Glomerular visceral epithelial cell (primary cell): ENCODE measurements at regions not wholly inside any gene's neighbourhood (a gene's known extent, or its start where the extent isn't known, plus 50 kb on each side); places are given as distances from the start of the nearest gene placed in this dataset.

ENCODE experiments used
- DNase-seq: peaks from one replicate; pipeline ENCODE4 v3.0.0-alpha.2; 2016; ENCODE audit errors: extremely low spot score

DNA sequence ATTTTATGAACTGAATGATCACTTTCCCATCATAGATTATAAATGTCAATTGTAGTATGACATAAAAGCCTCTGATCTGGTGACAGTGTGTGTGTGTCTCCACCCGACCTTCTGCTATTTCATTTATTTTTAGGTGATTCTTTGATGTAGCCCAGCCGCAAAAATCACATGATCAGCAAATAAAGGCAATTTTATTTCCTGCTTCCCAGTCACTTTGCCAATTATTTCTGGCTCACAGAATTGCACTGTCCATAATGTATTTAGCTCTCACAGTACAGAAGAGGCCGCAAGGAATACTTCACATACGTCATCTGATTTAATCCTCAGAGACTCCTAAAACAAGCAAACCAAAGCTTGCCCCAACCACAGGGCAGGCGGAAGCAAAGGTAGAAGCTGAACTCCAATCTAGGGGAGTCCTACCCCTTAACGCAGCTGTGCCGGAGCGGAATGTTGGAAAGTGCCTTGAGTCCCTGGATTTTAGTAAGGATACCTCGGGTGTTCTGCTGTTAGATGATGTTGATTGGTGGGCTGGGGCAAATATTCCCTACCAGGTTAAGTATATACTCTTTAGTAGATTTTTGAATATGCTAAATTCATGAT, 384.0 kb upstream of the IRX4 start:
- no peak for DNase-seq

DNA sequence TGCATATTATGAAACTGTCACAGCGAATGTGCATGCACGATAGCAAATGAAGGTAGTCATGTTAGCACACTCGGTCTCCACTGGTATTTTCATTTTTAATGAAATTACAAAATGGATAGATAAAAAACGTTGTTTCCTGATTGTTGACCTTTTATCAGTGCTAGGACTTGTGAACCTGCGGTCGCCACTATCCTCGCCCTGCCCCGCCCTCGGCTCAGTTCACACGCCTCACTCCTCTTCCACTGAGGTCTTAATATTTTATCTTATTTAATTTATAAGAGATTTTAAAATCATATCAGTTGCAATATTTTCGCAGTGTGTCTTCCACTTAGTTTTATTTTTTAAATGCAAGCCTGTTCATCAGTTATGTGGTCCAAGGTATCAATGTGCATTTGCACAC, 382.6 kb upstream of the IRX4 start:
- no peak for DNase-seq

DNA sequence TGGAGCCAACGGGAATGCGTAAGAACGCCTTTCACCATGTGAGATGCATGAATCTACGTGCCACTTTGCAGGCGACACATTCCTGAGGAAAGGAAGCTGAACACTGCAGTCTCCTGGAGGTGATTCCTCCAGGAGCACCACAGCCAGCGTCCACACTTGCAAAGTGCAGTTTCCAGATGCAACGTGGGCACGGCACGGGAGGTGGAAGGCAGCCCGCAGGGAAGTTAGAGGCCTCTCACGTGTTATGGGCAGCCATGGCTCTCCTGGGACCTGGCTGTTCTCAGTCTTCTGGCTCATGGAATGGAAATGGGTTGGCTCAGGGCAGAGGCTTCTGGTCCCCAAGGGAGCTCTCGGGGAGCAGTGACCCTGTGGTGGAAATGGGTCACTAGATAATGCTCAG, 381.0 kb upstream of the IRX4 start:
- DNase-seq: no peak

GRCh38 chr5:2262620-2263019, 379.9 kb upstream of the IRX4 start:
- DNase-seq: no peak

GRCh38 chr5:2261004-2261703, 378.4 kb upstream of the IRX4 start:
- DNase-seq: no peak

GRCh38 chr5:2260211-2261003, 377.7 kb upstream of the IRX4 start:
- DNase-seq: no peak

DNA sequence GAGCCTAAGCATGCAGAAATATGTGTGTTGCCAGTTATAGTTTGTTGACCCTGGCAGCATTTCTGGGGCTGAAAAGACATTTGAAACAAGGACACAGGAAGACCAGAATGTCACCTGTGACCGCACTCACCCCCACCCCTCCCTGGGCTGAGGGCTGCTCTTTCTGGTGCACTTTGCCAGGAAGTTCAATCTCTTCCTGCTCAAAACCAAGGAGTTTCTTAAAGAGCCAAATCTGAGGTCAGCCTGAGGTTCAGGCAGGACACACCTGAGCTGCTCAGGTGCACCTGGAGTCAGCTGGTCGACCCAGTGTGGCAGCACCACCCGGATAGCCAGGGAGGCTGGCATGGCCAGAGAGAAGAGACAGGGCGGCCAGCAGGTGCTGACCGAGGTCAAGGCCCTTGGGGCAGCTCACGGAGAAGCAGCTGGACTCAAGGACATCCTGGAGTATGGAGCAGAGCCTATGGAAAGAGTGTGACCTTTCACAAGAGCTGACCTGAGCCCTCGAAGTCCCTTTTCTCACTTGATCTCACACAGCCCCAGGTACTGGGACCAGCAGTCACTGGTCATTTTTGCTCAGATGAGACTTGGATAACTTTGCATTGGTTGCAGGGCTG, 376.9 kb upstream of the IRX4 start:
- no peak for DNase-seq

- DNase-seq: no peak
Measured at GRCh38 chr5:2258861-2259260, 376.1 kb upstream of the IRX4 start.

- DNase-seq: no peak
Measured at GRCh38 chr5:2257326-2258244, 374.9 kb upstream of the IRX4 start.

GRCh38 chr5:2256691-2257280, 374.1 kb upstream of the IRX4 start:
- no peak for DNase-seq

DNA sequence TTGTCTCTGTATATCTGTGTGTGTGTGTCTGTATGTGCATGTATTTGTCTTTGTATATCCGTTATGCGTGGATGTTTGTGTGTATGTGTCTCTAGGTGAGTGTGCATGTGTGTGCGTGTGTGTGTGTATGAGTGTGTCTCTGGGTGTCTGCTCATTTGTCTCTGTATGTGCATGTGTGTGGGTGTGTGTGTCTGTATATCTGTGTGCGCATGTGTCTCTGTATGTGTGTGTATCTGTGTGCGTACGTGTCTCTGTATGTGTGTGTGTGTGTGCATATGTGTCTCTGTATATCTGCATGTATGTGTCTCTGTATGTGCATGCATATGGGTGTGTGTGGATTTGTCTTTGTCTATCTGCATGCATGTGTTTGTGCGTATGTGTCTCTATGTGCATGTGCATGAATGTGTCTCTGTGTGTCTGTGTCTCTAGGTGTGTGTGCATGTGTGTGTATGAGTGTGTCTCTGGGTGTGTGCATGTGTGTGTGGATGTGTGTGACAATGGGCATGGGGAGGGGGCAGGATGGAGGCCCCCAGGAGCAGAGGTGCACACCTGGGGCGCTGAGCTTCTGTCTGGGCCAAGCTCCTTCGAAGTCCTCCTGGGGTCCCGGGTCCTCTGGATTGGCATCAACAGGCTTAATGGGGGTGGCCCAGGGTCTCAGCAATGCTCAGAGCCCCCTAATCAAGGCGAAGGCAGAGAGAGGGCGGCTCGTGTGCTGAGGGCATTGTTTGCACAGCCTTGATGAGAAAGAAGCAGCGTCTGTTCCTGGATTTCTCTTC, 373.4 kb upstream of the IRX4 start:
- DNase-seq: no peak

DNA sequence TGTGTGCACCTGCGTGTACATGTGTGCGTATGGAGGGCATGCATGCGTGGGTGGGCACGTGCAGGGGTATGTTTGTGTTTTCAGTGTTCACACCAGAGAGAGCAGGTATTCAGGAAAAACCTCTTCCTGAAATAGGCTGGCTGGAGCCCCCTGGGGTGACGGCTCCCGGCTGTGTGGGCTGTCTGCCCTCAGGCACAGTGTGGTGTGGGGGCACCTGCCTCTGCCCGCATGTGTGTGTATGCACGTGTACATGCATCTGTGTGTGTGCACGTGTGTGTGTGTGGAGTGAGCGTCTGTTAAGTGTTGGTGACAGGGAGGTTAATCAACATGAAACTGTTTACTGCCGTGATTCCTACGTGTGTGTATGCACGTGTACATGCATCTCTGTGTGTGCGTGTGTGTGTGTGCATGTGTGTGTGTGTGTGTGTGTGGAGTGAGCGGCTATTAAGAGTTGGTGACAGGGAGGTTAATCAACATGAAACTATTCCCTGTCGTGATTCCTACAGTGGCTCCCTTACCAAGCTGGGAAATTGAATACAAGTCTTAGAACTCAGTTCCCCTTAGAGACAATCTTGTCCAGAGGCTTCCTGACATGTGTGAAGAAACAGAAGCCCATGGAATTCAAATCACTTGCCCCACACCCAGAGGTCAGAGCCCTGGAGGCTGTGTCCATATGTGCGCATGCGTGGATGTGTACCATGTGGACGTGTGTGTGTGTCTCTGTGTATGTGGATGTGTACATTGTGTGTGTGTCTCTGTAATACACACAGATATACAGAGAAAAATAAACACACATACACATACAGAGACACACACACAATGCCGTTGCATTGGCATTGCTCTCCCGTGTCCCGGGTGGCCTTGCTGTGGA, 372.4 kb upstream of the IRX4 start:
- no peak for DNase-seq

GRCh38 chr5:2254406-2254805, 371.7 kb upstream of the IRX4 start:
- no peak for DNase-seq

DNA sequence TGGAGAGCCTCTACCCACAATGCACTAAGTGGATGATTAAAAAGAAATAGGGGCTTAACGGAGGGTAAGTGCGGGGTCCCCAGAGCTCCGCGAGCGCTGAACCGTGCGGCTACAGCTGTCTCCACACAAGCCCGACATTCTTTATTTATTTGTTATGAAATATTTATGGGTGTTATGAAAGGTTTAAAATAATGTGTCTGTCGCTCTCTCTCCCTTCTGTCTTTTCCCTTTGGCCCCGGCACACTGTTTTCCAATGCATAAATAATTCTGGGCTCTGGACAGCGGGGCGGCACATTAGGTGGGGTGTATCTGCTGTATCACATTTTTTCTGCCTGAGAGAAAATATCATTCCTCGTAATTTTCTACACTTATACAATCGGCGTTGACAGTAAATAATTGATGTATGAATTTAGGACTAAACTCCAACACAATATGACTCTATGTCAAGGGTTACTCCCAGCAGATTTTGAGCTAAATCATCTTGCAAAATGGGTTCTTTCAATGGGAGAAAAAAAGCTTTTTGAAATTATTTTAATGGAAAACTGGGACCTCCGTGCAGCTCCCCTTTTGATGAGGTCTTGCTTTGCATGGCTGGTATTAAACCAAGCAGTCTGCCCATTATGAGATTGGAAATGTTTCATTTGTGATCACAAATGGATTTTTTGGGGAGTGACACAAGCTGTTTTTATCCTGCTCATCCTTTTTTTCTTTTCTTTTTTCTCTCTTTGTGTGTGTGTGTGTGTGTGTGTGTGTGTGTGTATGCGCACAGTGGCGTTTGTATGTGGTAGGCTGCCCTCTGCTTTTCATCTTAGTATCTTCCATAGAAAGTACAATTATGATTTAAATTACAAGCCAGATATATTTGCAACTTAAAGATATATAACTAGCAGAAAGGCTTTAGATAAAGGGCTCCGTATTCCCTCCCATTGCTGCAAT, 370.6 kb upstream of the IRX4 start:
- DNase-seq: no peak

DNA sequence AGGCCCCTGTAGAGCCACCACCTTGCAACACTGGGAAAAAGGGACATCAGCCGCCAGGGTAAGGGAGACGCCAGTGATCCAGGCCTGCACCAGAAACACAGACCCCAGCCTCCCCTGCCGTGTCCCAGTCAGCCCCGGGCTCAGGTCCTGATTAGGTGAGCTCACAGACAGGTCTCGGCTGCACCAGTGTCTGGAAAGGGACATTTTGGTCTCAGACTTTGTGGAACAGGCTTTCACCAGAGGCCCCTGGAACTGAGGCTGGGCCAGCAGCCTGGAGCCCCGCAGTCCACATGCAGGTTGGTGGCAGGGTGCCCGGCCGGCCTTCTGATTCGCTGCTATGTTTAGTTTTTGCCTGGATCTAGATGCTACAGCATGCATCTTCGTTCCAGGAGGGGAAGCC, 369.0 kb upstream of the IRX4 start:
- no peak for DNase-seq

GRCh38 chr5:2251298-2251697, 368.6 kb upstream of the IRX4 start:
- no peak for DNase-seq

DNA sequence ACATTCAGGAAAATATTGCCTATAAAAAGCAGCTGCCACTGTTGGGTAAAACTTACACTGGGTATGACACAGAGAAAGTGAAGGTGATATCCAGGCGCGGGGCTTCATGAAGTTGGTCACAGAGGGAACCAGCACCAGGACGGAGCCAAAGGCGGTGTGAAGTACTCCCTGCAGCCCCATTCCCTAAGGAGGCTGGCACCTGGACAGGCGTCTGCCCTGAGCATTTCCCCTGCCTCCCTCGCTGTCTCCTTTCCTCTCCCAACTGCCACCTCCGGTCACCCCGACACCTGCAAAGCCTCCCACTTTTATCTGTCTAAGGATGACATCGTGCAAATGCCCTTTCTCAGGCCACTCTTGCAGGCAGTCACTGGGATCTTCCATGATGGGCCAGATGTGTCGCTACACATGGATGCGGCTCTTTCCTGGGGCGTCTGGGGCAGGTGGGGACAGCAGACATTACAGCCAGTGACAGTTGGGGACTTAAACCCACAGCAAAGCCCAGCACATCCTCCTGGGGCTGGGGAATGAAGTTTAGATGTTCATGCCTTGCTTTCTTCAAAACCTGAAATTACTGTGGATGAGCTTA, 367.7 kb upstream of the IRX4 start:
- DNase-seq: no peak

- DNase-seq: no peak
Measured at GRCh38 chr5:2249442-2249841, 366.7 kb upstream of the IRX4 start.
